ENCODE measurements at regions not wholly inside any gene's neighbourhood (a gene's known extent, or its start where the extent isn't known, plus 50 kb on each side); places are given as distances from the start of the nearest gene placed in this dataset.

DNA sequence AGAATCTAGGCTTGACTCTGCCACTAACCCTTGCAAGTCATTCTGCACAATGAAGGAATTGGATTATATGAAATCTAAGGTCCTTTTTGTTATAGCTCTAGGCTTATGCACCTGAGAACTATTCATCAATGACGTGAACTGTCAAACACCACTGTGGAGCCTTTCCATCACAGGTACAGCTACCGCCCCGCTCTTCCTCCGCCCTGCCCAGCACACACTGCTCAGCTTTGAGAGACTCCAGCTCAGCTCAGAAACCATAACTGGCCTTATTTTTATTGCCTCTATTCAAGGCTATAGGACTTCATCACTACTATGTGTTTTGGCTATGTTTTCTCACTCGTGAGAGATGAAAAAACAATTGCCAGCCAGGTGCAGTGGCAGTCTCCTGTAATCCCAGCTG lies 88.2 kb upstream of the RPL34 start:
- TF ChIP-seq, protein P1, sequence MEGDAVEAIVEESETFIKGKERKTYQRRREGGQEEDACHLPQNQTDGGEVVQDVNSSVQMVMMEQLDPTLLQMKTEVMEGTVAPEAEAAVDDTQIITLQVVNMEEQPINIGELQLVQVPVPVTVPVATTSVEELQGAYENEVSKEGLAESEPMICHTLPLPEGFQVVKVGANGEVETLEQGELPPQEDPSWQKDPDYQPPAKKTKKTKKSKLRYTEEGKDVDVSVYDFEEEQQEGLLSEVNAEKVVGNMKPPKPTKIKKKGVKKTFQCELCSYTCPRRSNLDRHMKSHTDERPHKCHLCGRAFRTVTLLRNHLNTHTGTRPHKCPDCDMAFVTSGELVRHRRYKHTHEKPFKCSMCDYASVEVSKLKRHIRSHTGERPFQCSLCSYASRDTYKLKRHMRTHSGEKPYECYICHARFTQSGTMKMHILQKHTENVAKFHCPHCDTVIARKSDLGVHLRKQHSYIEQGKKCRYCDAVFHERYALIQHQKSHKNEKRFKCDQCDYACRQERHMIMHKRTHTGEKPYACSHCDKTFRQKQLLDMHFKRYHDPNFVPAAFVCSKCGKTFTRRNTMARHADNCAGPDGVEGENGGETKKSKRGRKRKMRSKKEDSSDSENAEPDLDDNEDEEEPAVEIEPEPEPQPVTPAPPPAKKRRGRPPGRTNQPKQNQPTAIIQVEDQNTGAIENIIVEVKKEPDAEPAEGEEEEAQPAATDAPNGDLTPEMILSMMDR (IDR thresholded peaks at IDR 0.05), result no peak
- no peak for TF ChIP-seq POLR2A (IDR thresholded peaks at IDR 0.05)

Measured in testis (tissue), 2 donors.